RPMI8226 (cell line): ENCODE measurements at regions not wholly inside any gene's neighbourhood (a gene's known extent, or its start where the extent isn't known, plus 50 kb on each side); places are given as distances from the start of the nearest gene placed in this dataset.
A peak's percentile ranks its signal among the peaks of the same experiment; 100 is the strongest.
"Not testable (repeated sequence)": the region's sequence is repeated elsewhere in the genome, so short reads cannot be mapped to it uniquely, and the experiment has no call there.

ENCODE experiments used
- DNase-seq: peaks from one replicate; pipeline ENCODE4 v3.0.0-alpha.2; 2015

DNA sequence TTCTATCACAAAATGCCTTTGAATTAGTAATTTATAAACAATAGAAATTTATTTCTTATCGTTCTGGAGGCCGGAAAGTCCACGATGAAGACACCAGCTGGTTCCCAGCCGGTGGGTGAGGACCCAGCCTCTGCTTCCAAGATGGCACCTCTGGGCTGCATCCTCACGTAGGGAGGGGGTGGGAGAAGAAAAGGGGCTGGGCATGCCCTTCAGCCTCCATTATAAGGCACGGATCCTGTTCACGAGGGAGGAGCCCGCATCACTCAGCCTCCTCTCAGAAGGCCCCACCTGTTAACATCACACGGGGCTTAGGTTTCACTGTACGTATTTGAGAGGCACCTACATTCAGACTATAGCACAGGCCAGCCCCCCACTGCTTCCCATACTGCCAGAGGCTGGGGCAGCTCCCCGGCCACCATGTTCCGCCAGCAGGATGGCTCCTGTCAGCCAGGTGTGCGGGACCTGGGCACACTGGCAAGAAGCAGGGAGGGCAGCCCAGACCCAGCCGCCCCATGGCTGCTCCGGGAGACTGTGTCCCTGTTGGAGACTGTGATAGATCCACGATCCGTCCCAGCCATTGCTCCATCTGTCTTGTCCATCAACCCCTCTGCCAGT is 131.6 kb downstream of the SOX1 start:
- no peak for DNase-seq

DNA sequence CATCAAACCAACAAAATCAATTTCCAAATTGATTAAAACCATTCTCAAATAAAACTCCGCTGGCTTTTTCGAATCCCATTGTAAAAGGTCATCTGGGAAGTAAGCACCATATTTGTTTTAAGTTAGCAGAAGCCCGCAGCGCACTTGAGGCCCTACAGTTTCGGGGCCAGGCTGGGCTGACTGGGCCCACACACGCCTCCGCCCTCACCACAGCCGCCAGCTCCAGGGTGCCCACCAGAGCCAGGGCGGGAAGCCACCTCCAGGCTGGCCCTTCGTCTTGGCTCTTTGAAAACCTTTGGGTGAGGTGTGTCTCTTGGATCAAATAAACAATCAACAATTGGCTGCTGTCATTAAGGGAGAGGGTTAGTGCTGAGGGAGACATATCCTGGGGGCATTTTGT is 133.3 kb downstream of the SOX1 start:
- DNase-seq, result no peak

DNA sequence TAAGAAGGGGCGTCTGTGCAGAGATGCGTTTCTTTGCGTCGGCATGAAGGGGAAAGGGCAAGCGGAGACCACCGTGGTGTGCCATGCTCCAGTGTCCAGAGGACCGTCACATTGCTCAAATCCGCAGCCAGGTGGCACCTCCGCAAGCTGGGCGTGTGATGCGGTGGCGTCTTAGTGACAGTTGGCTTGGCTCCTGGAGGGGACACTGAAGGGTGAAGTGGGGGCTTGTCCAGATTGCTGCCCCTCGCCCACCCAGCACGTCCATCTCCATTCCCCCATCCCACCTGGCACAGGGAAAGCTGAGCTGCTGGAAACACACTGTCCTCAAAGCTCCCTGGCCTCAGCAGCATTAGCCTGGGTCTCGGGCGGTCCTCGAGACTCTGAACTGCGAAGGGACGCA is 135.3 kb downstream of the SOX1 start:
- no peak for DNase-seq

DNA sequence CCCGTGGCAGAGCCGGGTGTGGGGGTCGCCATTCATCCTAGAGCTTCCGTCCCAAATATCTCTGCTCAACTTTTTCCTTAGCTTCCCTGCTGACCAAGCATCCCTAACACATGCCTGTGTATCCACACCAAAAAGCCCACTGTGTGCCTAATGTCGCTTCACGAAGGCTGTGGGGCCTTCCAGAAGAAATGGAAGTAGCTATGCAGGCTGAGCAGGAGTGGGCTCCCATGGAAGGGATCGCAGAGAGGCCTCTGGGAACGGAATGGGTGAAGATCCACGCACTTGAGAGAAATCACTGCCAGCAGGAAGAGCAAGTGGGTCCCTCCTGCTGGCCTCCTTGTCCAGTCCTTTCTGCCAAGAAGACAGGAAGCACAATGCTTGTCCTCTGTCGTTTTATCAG is 136.0 kb downstream of the SOX1 start:
- DNase-seq, result no peak

DNA sequence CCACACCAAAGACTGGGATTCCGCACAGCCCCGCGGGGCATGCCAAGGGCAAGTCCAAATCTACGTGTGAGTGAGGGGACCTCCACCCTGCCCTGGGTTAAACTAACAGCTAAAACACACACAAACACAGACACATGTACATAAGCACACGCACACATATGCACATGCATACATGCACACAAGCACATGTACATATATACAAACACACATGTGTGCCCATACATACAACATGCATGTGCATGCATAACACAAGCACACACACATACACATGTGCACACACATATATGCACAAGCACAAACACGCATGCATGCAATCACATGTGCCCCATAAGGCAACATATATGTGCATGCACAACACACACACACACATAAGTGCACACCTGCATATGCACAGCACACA is 136.7 kb downstream of the SOX1 start:
- no peak for DNase-seq

DNA sequence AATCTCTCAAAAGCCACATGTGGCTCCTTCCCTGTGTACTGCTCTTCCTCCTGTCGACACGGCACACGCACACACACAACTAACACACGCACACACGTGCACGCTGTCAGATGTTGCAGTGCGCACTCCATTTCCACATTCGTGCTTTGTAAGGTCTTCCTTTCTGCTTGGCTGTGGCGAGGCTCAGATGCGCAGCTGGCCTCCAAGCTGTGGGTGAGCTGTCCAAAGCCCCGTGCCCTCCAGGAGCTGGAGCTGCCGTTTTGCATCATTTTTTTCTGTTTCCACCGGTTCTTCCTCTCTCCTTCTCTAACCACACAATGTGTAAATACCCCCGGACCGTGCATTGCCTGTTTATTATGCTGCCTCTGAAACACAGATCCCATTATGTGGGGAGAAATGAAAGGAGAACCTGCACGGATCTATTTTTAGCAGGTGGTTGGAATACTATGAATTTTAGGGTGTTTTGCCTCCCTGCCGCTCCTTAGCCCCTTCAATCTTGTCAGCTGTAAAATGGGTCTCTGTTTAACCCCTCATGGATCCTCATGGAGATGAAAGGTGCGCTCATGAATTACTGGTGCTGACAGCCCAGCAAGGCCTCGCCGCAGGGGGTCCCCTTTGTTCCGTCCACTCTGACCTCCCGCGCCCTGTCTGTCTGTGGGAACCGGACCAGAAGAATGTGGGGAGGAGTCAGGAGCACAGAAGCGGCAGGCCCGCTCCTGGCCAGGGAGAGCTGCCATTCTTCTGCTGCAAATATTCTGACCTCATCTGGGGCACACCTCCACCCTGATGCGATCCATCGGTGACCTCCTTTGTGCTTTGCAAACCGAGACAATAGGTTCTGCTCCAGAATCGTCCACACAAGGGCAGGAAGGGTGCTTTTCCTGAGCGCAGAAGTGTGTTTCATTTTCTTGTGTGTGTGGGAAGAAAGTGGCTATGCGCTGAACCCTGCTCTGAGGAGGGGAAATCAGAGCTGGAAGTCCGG is 137.7 kb downstream of the SOX1 start:
- DNase-seq, result no peak

DNA sequence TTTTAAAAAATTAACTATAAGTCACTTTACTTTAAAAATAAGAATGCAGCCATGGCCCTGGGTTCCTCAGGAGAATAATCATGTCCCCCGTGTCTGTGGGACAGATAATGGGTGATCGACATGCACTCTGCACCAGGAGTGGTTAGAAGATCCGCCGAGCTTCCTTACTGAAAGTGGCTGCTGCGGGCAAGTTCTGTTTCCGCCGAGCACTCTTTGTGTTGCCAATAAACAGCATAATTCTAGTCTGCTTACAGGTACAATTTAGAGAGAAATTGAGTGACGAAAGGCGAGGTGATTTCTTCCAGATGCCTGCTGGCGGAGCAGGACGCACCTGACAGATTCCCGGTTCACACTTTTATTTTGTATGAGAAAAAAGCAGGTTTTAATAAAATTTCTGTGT is 139.0 kb downstream of the SOX1 start:
- peak; percentile 66 for DNase-seq

DNA sequence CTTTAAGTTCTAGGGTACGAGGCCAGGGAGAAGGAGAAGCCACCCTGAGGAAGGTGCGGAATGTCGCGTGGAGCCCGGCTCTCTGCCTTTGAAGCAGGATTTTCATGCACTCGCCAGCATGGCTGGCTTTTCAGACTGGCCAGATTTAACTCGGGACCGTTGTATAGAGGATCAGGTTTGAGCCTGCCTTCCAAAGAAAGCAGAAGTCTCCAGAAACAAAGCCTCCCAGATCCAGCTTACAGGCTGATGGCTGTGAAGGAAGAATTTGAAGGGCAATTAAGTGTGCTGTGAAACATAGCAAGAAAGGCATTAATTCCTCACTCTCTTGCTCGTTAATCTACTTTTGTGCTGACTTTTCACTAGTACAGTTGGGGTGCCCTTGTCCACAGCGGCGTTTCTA is 140.2 kb downstream of the SOX1 start:
- DNase-seq, result no peak

DNA sequence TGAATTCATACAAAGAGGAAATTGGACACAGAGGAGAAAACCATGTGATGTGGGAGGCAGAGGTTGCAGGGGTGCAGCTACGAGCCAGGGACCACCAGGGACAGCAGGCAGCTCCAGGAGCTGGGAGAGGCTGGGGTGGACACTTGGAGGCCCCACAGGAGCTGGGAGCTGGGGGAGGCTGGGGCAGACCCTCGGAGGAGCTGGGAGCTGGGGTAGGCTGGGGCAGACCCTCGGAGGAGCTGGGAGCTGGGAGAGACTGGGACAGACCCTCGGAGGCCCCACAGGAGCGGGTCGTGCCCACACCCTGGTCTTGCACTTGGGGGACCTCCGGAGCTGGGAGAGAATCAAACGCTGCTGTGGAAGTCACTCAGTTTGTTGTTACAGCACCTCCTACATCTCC is 141.7 kb downstream of the SOX1 start:
- no peak for DNase-seq

DNA sequence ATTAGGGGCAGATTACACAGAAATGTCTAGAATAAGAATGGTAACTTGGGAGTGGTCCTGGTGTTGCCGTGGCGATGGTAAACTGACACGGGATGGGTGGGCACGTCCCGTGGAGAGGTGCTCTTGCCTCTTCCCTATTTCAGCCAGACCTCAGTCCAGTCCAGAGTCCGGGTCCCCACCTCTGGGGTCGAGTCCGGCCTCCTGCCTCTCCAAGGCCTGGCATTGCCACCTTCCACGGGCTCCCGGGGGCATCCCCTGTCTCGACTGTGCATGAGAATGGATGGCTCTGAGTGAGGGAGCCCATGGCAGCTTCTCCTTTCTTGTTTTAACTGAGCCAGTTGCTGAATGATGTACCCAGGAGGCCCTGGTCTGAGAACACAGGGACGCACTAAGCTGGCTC is 142.3 kb downstream of the SOX1 start:
- no peak for DNase-seq

DNA sequence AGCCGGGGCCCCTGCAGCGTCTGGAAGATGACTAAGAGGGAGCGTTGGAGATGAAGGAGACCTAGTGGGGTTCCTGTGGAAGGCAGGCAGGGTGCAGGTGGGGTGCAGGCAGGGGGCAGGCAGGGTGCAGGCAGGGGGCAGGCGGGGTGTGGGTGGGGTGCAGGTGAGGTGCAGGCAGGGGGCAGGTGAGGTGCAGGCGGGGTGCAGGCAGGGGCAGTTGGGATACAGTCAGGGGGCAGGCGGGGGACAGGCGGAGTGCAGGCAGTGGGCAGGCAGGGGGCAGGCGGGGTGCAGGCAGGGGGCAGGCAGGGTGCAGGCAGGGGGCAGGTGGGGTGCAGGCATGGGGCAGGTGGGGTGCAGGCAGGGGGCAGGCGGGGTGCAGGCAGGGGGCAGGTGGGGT is 142.8 kb downstream of the SOX1 start:
- DNase-seq, result no peak

DNA sequence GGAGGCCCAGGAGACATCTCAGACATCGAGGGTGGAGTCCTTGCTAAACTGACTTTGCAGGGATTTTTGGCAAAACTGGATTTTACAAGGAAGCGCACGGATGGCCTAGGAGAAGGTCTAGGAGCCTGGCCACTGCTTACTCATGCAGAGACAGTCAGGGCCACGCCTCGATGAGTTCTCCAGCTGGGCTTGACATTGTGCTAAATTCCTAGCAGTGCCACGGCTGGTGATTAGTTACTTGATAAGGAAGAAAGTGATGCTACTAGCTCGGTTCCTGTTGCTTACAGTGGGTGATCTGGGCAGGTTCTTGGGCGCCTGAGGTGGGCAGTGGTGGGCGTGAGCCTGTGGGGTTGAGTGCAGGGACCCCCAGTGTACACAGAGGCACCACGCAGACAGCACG is 143.4 kb downstream of the SOX1 start:
- no peak for DNase-seq

DNA sequence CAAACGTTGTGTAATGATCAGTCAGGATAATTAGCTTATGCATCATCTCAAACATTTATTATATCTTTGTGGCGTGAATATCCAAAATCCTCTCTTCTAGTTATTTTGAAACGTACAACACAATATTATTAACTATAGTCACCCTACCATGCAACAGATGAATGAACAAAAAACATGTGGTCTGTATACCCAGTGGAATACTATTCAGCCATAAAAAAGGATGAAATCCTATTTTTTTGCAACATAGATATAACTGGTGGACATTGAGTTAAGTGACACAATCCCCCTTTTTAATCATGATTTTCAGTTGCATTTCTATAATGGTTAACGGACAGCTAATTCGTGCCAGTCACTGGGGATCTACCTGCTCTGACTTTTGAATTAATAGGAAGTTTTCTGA is 145.6 kb downstream of the SOX1 start:
- DNase-seq, result no peak

DNA sequence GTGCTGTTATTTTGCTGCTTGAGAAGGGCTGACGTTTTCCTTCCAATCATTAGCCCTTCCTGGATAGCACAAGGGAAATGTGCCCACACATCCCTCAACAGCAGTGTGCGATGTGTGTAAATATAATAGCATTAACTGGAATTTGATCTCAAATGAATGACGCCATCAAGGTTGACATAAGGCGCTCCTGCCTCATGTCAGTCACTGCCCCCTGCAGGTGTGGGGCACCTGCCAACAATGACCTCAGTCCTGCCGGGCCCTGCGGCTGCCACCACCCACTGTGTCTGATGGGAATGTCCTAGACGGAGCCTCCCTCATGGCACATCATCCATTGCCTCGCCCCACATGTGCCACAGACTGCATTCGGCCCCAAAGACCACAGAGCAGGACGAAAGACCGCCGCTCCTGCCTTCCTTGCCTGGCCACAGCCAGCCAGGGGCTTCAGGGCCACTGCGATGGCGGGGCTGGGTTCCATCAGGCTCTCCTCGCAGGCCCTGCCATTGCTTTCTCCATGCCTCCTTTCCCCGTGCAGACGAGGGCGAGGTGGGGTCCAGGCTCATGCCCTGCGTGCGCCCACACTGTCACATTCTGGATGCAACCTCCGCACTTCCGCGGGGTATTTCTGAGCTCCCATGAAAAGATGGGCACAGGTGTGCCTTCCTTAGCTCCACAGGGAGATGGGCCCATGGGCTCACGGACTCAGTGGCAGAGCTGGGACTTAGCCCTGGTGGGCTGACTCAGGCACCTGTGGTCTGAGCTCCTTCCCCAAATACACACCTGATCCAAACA is 146.7 kb downstream of the SOX1 start:
- peak; percentile 20 for DNase-seq

DNA sequence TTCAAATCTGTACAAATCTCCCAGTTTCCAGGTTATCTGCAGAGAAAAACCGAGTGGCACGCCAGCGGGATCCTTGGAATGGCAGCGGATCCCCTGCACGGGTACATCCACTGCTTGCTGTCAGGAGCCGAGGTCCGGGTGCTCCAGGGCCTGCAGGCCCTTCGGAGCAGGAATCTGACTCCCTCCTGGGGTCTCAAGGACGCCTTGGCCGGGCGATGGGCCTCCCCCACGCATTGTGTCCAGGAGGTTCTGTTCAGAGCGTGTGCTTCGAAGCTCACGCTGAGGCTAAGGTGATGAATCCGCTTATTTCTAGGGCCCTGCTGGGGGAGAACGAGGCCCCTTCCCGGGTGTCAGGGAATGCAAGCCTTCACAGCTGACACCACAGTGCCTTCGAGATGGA is 148.9 kb downstream of the SOX1 start:
- DNase-seq, result no peak

DNA sequence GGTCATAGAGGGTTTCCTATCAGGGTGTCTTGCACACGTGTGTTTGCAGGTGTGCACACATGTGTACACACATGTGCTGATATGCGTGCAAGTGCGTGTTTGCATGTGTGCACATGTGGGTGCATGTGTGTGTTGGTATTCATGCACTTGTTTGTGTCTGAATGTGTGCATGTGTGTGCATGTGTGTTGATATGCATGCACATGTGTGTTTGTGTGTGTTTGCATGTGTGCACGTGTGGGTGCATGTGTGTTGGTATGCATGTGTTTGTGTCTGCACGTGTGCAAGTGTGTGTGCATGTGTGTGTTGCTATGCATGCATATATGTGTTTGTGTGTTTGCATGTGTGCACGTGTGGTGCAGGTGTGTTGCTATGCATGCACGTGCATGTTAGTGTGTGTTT is 150.5 kb downstream of the SOX1 start:
- DNase-seq, result no peak

DNA sequence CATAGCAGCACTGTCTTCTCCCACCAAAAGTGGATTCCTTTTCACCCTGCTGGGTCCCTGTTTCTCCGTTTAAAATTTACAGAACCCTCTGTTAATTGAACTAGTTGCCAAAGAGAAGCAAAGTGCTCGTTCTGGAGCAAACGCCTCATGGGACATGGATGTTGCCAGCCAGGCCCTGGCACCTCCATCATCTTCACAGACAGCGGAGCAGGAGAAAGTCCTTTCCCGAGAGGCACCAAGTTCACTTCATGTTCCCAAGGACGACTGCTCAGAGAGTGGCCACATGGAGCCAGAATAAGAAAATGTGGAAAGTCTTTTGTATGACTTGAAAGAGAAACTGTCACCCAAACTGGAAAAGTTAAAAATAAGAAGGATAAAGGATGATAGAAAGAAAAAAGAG is 151.5 kb downstream of the SOX1 start:
- no peak for DNase-seq

DNA sequence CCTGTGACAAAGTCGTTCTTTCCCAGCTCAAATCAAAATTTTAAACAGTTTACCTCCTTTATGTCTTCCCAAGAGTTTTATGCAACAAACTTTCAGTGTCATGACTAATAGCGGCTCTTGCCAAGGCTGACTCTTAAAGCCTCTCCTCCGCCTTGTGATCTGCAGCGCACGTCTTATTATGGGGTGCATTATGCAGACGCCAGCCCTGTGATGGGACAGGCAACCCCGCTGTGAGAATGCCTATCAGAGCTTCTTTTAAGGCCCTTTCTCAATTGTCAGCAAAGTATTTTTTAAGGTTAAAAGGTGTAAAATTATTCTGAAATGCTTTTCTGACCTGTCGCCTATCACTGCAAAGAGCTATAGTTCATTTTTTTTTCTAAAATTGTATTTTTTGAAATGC is 152.8 kb downstream of the SOX1 start:
- no peak for DNase-seq

DNA sequence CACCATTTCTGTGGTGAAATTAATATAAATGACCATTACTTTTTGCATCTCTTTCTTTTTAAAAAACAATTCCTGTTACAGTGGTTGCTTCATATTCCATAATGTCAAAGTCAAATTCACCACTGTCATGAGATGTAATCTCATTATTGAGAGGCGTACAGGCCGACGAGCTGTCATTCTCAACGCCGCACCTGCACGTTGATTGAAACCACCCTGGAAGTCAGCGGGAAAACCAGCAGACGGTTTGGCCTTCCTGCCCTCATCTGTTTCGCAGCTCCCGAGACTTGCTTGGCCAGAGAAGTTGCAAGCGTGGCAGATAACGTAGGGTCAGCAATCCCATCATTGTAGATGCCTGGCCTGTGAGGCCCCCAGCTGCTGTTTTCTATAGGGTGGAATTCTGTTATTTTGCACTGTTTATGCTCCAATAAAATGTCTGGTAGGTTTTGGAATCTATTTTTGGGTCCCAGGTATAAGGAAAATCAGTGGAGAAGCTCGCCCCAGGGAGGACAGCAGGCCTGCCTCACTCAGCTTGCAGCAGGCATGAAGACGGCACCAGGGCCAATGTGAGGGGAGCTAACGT is 153.4 kb downstream of the SOX1 start:
- DNase-seq, result no peak

DNA sequence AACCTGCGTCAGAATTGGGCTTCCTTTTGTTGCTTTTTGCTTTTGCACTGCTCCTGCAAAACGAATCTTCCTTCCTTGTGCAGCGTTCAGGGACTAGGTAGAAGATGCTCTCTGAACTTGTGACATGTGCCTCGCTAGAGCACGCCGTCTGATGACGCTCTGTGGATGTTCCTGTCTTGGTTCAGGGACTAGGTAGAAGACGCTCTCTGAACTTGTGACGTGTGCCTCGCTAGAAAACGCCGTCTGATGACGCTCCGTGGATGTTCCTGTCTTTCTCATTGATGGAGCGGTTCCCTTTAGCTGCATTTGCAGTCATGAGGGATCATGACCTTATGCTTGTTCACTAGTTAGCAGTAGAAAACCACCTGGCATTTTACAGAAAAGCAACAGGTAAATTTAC is 154.0 kb downstream of the SOX1 start:
- DNase-seq, result no peak

DNA sequence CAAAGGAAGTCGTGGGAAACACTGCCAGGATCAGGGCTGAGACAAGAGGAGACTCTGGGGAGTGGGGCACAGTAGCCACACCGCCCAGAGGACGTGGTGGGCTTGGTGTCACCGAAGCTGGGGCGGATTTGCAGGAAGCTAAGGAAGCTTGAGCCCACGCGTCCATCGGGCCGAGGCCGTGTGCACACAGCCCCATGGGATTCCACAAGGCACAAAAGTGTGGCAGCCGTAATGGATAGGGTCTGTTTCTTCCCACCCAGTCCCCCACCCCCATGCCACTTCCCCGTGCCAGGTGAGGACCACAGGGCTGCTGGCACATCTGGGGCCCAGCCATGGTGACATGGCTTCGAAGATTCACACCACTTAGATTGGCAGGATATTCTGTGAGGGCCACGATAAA is 153.2 kb upstream of the SPACA7 start:
- DNase-seq, result no peak

DNA sequence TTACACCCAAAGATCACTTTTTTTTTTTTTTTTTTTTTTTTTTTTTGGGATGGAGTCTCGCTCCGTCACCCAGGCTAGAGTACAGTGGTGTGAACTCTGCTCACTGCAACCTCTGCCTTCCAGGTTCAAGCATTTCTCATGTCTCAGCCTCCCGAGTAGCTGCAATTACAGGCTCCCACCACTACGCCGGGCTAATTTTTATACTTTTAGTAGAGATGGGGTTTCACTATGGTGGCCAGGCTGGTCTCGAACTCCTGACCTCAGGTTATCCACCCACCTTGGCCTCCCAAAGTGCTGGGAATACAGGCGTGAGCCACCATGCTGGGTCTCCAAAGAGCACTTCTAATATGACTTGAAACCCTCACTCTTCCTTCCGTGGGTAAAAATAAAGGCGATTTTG is 152.2 kb upstream of the SPACA7 start:
- DNase-seq, result not testable (repeated sequence)

DNA sequence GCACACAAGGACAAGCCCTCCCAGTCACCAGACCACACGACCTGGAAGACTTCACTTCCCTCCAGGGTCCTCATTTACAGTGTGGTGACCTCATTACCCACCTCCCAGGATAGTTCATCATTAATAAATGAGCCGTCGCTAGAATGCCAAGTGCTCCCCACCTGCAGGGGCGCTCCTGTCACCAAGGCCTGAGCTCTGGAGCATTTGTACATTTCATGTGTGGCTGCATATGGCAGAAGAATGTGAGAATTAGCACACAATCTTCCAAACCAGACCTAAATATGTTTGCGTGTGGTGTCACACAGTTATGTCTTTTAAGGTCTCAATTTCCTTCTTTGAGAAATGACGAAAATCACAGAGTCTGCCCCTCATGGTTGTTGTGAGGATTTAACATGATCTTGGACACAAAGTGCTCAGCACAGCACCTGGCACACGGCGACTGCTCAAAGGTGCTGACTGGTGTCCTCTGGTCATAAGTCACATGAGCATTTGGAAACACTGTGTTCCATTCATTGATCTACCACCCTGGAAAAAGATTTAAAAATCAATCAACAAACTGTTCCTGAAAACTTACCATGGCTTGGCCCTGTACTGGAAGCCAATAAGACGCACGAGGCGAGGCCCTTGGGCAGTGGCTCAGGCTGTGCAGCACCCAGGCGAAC is 150.6 kb upstream of the SPACA7 start:
- no peak for DNase-seq
